ENCODE measurements at regions not wholly inside any gene's neighbourhood (a gene's known extent, or its start where the extent isn't known, plus 50 kb on each side); places are given as distances from the start of the nearest gene placed in this dataset.

DNA sequence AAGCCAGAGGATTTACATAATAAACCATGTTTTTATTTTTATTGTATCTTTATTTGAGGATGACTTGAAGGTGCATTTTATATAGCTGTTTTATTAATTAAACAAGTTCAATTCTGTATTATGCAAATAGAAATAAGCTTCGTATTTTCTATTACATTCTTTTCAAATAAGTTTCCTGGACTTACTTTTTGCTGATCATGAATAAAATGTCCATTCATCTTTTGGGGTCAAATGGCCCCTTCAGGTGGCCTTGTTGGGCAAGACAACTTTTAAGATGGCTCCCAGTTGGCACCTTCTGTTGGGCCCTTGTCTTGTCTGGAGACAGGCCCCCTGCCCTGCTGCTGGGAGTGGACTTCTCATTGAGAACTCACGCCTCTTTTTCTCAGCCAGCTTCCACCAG, 654.6 kb upstream of the NOX3 start:
- no peaks in the 10 kb centered on the region for H3K36me3 Mint-ChIP-seq (ENCODE audit: low read depth, unreplicated experiment)
- no peaks in the 10 kb centered on the region for H3K9me3 Mint-ChIP-seq (ENCODE audit: unreplicated experiment)
- DNase-seq (ENCODE audit: low spot score): no peak
- H3K27ac Mint-ChIP-seq (ENCODE audit: unreplicated experiment): no peak overlapping the region
- no peak overlapping the region for H3K4me3 Mint-ChIP-seq (ENCODE audit: unreplicated experiment)
- H3K4me1 Mint-ChIP-seq (ENCODE audit: unreplicated experiment): no peaks in the 10 kb centered on the region
- TF ChIP-seq CTCF (IDR thresholded peaks at IDR 0.05; ENCODE audit: unreplicated experiment): no peak
- H3K27me3 Mint-ChIP-seq (ENCODE audit: unreplicated experiment): no peaks in the 10 kb centered on the region

DNA sequence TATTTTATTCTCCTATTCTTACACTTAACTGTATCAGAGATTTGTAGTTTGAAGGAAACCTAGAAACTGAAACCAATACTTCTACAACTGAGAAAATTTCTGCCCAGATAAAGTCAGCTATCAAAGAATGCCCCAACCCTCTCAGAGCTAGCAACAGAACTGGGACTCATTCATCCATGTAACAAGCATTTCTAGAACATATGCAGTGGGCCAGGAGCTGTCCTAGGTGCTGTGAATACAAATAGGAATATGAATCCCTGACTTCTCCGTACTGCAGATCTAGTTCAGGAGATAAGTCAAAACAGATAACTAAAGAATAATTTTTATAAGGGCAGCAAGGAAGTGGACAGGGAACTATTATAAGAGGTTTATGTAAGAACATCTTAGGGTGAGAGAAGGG, 654.1 kb upstream of the NOX3 start:
- H3K9me3 Mint-ChIP-seq (ENCODE audit: unreplicated experiment): no peaks in the 10 kb centered on the region
- H3K27me3 Mint-ChIP-seq (ENCODE audit: unreplicated experiment): no peaks in the 10 kb centered on the region
- no peaks in the 10 kb centered on the region for H3K36me3 Mint-ChIP-seq (ENCODE audit: low read depth, unreplicated experiment)
- no peak overlapping the region for H3K27ac Mint-ChIP-seq (ENCODE audit: unreplicated experiment)
- no peak overlapping the region for H3K4me3 Mint-ChIP-seq (ENCODE audit: unreplicated experiment)
- no peak for TF ChIP-seq CTCF (IDR thresholded peaks at IDR 0.05; ENCODE audit: unreplicated experiment)
- no peak for DNase-seq (ENCODE audit: low spot score)
- no peaks in the 10 kb centered on the region for H3K4me1 Mint-ChIP-seq (ENCODE audit: unreplicated experiment)

- Mint-ChIP-seq H3K27me3 (ENCODE audit: unreplicated experiment) (no peaks in the 10 kb centered on the region), H3K36me3 (ENCODE audit: low read depth, unreplicated experiment) (no peaks in the 10 kb centered on the region), H3K9me3 (ENCODE audit: unreplicated experiment) (no peaks in the 10 kb centered on the region), H3K27ac (ENCODE audit: unreplicated experiment) (no peak overlapping the region), H3K4me3 (ENCODE audit: unreplicated experiment) (no peak overlapping the region), H3K4me1 (ENCODE audit: unreplicated experiment) (no peaks in the 10 kb centered on the region)
- TF ChIP-seq CTCF (IDR thresholded peaks at IDR 0.05; ENCODE audit: unreplicated experiment): no peak
- DNase-seq (ENCODE audit: low spot score): no peak
Measured at GRCh38 chr6:156107624-156108101, 652.0 kb upstream of the NOX3 start.

- H3K9me3 Mint-ChIP-seq (ENCODE audit: unreplicated experiment): no peaks in the 10 kb centered on the region
- no peak overlapping the region for H3K4me3 Mint-ChIP-seq (ENCODE audit: unreplicated experiment)
- H3K36me3 Mint-ChIP-seq (ENCODE audit: low read depth, unreplicated experiment): no peaks in the 10 kb centered on the region
- peaks cover 1% of the 10 kb centered on the region for H3K27me3 Mint-ChIP-seq (ENCODE audit: unreplicated experiment)
- H3K4me1 Mint-ChIP-seq (ENCODE audit: unreplicated experiment): no peaks in the 10 kb centered on the region
- no peak for TF ChIP-seq CTCF (IDR thresholded peaks at IDR 0.05; ENCODE audit: unreplicated experiment)
- DNase-seq (ENCODE audit: low spot score): no peak
- H3K27ac Mint-ChIP-seq (ENCODE audit: unreplicated experiment): no peak overlapping the region
Measured at GRCh38 chr6:156102129-156102528, 646.5 kb upstream of the NOX3 start.

- Mint-ChIP-seq H3K4me3 (ENCODE audit: unreplicated experiment) (no peak overlapping the region), H3K36me3 (ENCODE audit: low read depth, unreplicated experiment) (no peaks in the 10 kb centered on the region), H3K4me1 (ENCODE audit: unreplicated experiment) (no peaks in the 10 kb centered on the region), H3K9me3 (ENCODE audit: unreplicated experiment) (no peaks in the 10 kb centered on the region), H3K27me3 (ENCODE audit: unreplicated experiment) (peaks cover 1% of the 10 kb centered on the region), H3K27ac (ENCODE audit: unreplicated experiment) (no peak overlapping the region)
- DNase-seq (ENCODE audit: low spot score): no peak
- TF ChIP-seq CTCF (IDR thresholded peaks at IDR 0.05; ENCODE audit: unreplicated experiment): no peak
Measured at GRCh38 chr6:156098839-156099238, 643.2 kb upstream of the NOX3 start.

Measured in endothelial cell (in vitro differentiated cells).